A673 (cell line): ENCODE measurements at regions not wholly inside any gene's neighbourhood (a gene's known extent, or its start where the extent isn't known, plus 50 kb on each side); places are given as distances from the start of the nearest gene placed in this dataset.

Experiments
- EZH2 ChIP-seq: fragments of 200-600 bp; sonication (generic); IDR thresholded peaks from 2 replicates; pipeline ENCODE4 v1.6.1; 2017; ENCODE audit warnings: borderline replicate concordance, low read depth, mild to moderate bottlenecking, mixed read lengths, antibody characterized with exemption, low read length; ENCODE audit not compliant: poor library complexity, severe bottlenecking
- TF ChIP-seq, protein P1 (sequence below): fragments of 300-800, 200-600 bp; sonication (generic); conservative IDR thresholded peaks from 2 replicates; pipeline ENCODE4 v1.5.1; 2017; ENCODE audit warnings: low read depth, mild to moderate bottlenecking, antibody characterized with exemption, low read length, moderate library complexity, mixed read lengths

GRCh38 chr5:153340738-153341137 lies 149.7 kb upstream of the GRIA1 start:
- TF ChIP-seq, protein P1, sequence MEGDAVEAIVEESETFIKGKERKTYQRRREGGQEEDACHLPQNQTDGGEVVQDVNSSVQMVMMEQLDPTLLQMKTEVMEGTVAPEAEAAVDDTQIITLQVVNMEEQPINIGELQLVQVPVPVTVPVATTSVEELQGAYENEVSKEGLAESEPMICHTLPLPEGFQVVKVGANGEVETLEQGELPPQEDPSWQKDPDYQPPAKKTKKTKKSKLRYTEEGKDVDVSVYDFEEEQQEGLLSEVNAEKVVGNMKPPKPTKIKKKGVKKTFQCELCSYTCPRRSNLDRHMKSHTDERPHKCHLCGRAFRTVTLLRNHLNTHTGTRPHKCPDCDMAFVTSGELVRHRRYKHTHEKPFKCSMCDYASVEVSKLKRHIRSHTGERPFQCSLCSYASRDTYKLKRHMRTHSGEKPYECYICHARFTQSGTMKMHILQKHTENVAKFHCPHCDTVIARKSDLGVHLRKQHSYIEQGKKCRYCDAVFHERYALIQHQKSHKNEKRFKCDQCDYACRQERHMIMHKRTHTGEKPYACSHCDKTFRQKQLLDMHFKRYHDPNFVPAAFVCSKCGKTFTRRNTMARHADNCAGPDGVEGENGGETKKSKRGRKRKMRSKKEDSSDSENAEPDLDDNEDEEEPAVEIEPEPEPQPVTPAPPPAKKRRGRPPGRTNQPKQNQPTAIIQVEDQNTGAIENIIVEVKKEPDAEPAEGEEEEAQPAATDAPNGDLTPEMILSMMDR: no peak
- TF ChIP-seq EZH2: no peak
